PC-3 (cell line): ENCODE measurements at regions not wholly inside any gene's neighbourhood (a gene's known extent, or its start where the extent isn't known, plus 50 kb on each side); places are given as distances from the start of the nearest gene placed in this dataset.
"Not testable (repeated sequence)": the region's sequence is repeated elsewhere in the genome, so short reads cannot be mapped to it uniquely, and the experiment has no call there.

Source experiments
- ATAC-seq: fragments of 200-7000 bp; cut with Tn5 transposase; 2 replicates; pipeline ENCODE4 v1.9.1; 2020; ENCODE audit warnings: mild to moderate bottlenecking, moderate library complexity
- BruUV-seq: library from RNA; stranded (reverse); fragments of 400-500 nt; replicated peaks from 2 replicates; lab custom pipeline; 2021; lab: Mats Ljungman, UMichigan
- CTCF ChIA-PET: fragments of 300-600 bp; sonication (Branson Sonifier 250); formaldehyde crosslinking; loops from one replicate; lab custom pipeline; 2022; ENCODE audit warnings: antibody characterized with exemption; lab: Charles Lee
- POLR2A ChIA-PET: fragments of 300-600 bp; sonication (Branson Sonifier 250); formaldehyde crosslinking; loops from one replicate; lab custom pipeline; 2022; ENCODE audit warnings: antibody characterized with exemption; ENCODE audit not compliant: unreplicated experiment; lab: Charles Lee
- DNase-seq: peaks from one replicate; pipeline ENCODE4 v3.0.0-alpha.2; 2015
- H2AFZ ChIP-seq: fragments of 300-600 bp; sonication (generic); 2 replicates; pipeline ENCODE4 v1.6.0; 2016; ENCODE audit warnings: antibody characterized with exemption, low read length
- H3F3A ChIP-seq: fragments of 300-600 bp; sonication (generic); one replicate; pipeline ENCODE4 v1.6.0; 2017; ENCODE audit warnings: antibody characterized with exemption, low read length, control low read depth, mild to moderate bottlenecking; ENCODE audit not compliant: unreplicated experiment
- H3K27ac ChIP-seq: fragments of 300-600 bp; sonication (generic); 2 replicates; pipeline ENCODE4 v1.5.1; 2016; ENCODE audit warnings: mild to moderate bottlenecking, low read length
- H3K27me3 ChIP-seq: fragments of 300-600 bp; sonication (generic); 2 replicates; pipeline ENCODE4 v1.6.1; 2016; ENCODE audit warnings: low read length, mixed read lengths
- H3K36me3 ChIP-seq: fragments of 300-600 bp; sonication (generic); 2 replicates; pipeline ENCODE4 v1.6.1; 2016; ENCODE audit warnings: low read depth, mixed run types, low read length, mixed read lengths
- H3K4me1 ChIP-seq: fragments of 300-600 bp; sonication (generic); 2 replicates; pipeline ENCODE4 v1.5.1; 2016; ENCODE audit warnings: low read length; ENCODE audit not compliant: insufficient read depth
- H3K4me2 ChIP-seq: fragments of 300-600 bp; sonication (generic); 2 replicates; pipeline ENCODE4 v1.6.0; 2016; ENCODE audit warnings: low read length
- H3K4me3 ChIP-seq: fragments of 300-600 bp; sonication (generic); 2 replicates; pipeline ENCODE4 v1.5.1; 2016; ENCODE audit warnings: mild to moderate bottlenecking, low read length, mixed read lengths
- H3K79me2 ChIP-seq: fragments of 300-600 bp; sonication (generic); 2 replicates; pipeline ENCODE4 v1.6.1; 2017; ENCODE audit warnings: low read length, mixed read lengths
- H3K9ac ChIP-seq: fragments of 300-600 bp; sonication (generic); 2 replicates; pipeline ENCODE4 v1.6.0; 2016; ENCODE audit warnings: mild to moderate bottlenecking, low read length
- H3K9me2 ChIP-seq: fragments of 300-600 bp; sonication (generic); replicated peaks from 2 replicates; pipeline ENCODE4 v1.6.1; 2016; ENCODE audit warnings: mixed run types, low read length, mixed read lengths
- H3K9me3 ChIP-seq: fragments of 300-600 bp; sonication (generic); 2 replicates; pipeline ENCODE4 v1.6.1; 2016; ENCODE audit warnings: low read length, mixed read lengths
- H4K20me1 ChIP-seq: fragments of 300-600 bp; sonication (generic); 2 replicates; pipeline ENCODE4 v1.6.1; 2016; ENCODE audit warnings: low read length, mixed read lengths
- EZH2 ChIP-seq: fragments of 300-600 bp; sonication (generic); IDR thresholded peaks from one replicate; pipeline ENCODE4 v1.6.1; 2017; ENCODE audit warnings: antibody characterized with exemption, mild to moderate bottlenecking, low read length; ENCODE audit not compliant: unreplicated experiment
- EZH2phosphoT487 ChIP-seq: fragments of 300-600 bp; sonication (generic); IDR thresholded peaks from 2 replicates; pipeline ENCODE4 v1.6.1; 2018; ENCODE audit warnings: mild to moderate bottlenecking, antibody characterized with exemption, low read length, borderline replicate concordance
- intact Hi-C: fragments of 100-400 bp; cut with micrococcal nuclease; formaldehyde crosslinking; loops from 2 replicates; pipeline ENCODE4 v1.9.0; 2023
- TF ChIP-seq, protein P1 (sequence below): fragments of 300-600 bp; sonication (generic); conservative IDR thresholded peaks from 2 replicates; pipeline ENCODE4 v1.5.1; 2017; ENCODE audit warnings: antibody characterized with exemption, low read depth, mild to moderate bottlenecking, low read length

DNA sequence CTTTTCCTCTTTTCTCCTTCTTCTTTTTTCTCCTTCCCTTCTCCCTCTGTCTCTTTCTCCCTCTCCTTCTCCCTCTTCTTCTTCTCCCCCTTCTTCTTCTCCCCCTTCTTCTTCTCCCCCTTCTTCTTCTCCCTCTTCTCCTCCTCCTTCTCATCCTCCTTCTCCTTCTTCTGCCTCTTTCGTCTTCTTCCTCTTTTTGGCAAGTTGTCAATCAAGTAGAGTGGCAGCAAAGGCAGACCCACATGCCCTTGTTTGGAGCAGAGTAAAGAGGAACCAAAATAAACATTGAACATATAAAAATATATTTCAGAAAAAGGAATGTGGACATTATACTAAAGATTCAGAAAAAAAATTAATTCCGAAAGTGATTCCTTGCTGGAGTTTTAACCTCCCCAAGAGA is 59.6 kb upstream of the ZNF33B start:
- POLR2A ChIA-PET = no interaction called here
- no peak for DNase-seq
- no TSS peak for BruUV-seq
- Histone ChIP-seq H2AFZ (no peak overlapping the region), H3K9me3 (no peaks in the 10 kb centered on the region), H3K27me3 (peaks cover 49% of the 10 kb centered on the region), H3K36me3 (no peaks in the 10 kb centered on the region), H3K4me3 (no peak overlapping the region), H3K27ac (no peak overlapping the region), H3K79me2 (no peaks in the 10 kb centered on the region), H3K9me2 (no peaks in the 10 kb centered on the region), H3F3A (no peaks in the 10 kb centered on the region), H3K4me2 (no peak overlapping the region), H4K20me1 (no peaks in the 10 kb centered on the region), H3K4me1 (no peaks in the 10 kb centered on the region), H3K9ac (no peak overlapping the region)
- intact Hi-C loops = no loop called here
- no peak for ATAC-seq
- CTCF ChIA-PET = no interaction called here
- TF ChIP-seq, protein P1, sequence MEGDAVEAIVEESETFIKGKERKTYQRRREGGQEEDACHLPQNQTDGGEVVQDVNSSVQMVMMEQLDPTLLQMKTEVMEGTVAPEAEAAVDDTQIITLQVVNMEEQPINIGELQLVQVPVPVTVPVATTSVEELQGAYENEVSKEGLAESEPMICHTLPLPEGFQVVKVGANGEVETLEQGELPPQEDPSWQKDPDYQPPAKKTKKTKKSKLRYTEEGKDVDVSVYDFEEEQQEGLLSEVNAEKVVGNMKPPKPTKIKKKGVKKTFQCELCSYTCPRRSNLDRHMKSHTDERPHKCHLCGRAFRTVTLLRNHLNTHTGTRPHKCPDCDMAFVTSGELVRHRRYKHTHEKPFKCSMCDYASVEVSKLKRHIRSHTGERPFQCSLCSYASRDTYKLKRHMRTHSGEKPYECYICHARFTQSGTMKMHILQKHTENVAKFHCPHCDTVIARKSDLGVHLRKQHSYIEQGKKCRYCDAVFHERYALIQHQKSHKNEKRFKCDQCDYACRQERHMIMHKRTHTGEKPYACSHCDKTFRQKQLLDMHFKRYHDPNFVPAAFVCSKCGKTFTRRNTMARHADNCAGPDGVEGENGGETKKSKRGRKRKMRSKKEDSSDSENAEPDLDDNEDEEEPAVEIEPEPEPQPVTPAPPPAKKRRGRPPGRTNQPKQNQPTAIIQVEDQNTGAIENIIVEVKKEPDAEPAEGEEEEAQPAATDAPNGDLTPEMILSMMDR = no peak
- TF ChIP-seq EZH2 (no peak), EZH2phosphoT487 (no peak)

DNA sequence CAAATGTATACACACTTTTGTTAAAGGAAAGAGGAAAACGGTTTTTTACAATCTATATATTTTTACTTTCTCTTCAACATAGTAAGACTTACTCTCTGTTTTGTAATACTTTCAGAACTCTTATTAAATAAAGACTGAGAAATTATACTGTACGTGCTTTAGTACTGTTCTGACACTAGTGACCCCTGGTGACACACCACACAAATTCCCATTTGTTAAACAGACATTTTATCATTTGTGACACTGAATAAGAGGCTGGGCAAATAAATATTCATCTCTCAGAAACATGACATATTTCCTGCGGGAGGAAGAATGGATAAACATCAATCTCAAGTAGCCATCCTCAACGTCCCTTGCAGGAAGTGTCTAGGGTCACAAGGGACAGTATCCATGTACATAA is 68.9 kb upstream of the ZNF33B start:
- DNase-seq (no peak), ATAC-seq (no peak)
- Histone ChIP-seq H3K4me2 (no peak overlapping the region), H3K9me2 (no peaks in the 10 kb centered on the region), H4K20me1 (no peaks in the 10 kb centered on the region), H3F3A (no peaks in the 10 kb centered on the region), H3K4me1 (no peaks in the 10 kb centered on the region), H3K9ac (no peak overlapping the region), H3K9me3 (no peaks in the 10 kb centered on the region), H3K79me2 (no peaks in the 10 kb centered on the region), H3K27me3 (peaks cover 48% of the 10 kb centered on the region), H3K4me3 (no peak overlapping the region), H3K27ac (no peak overlapping the region), H2AFZ (no peak overlapping the region), H3K36me3 (no peaks in the 10 kb centered on the region)
- no TSS peak for BruUV-seq
- CTCF ChIA-PET = no interaction called here
- TF ChIP-seq EZH2phosphoT487 = no peak
- TF ChIP-seq, protein P1 = no peak
- no peak for TF ChIP-seq EZH2
- intact Hi-C loops = no loop called here
- POLR2A ChIA-PET = no interaction called here

DNA sequence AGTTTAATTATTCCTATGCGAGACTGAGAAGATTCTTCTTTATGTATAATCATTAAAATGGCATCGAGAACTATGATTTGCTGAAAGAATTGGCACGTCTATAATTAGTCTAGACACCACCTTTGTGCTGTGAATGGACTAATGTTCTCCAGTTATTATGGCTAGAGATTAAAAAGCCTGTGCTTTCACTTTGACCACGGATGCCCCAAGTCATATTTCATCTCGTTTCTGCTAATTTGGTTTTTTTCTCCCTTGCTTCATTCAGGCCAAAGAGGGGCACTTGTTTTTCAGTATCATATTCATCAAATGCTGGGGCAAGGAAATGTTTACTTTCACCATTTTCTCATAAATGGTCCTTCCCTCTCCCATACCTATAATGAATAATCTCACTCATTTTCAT is 63.3 kb upstream of the BMS1 start:
- POLR2A ChIA-PET, H2AFZ ChIP-seq, H3K27ac ChIP-seq, CTCF ChIA-PET, ATAC-seq, H3K4me3 ChIP-seq, H3K79me2 ChIP-seq, H3K36me3 ChIP-seq, H4K20me1 ChIP-seq, H3K9me3 ChIP-seq, H3K4me2 ChIP-seq, H3K4me1 ChIP-seq, H3K9ac ChIP-seq, DNase-seq, H3K9me2 ChIP-seq, BruUV-seq, H3F3A ChIP-seq, intact Hi-C loops: not testable (repeated sequence)
- peaks cover 69% of the 10 kb centered on the region for H3K27me3 ChIP-seq
